Posterior vena cava (tissue), 2 donors: ENCODE measurements at regions not wholly inside any gene's neighbourhood (a gene's known extent, or its start where the extent isn't known, plus 50 kb on each side); places are given as distances from the start of the nearest gene placed in this dataset.

Experiments used
- DNase-seq: peaks from one replicate; pipeline ENCODE4 v3.0.0-alpha.2; 2020; ENCODE audit warnings: low spot score
- intact Hi-C, 2 donors: fragments of 100-400 bp; cut with DNase I; formaldehyde crosslinking; loops; one replicate each; pipeline versions ENCODE4 v1.14.1 to v1.14.2; 2022 to 2023
- donor health status: DM: yes; HTN: yes; CAD: no.
- donor health status: DM: yes; HTN: yes; CAD: no.

DNA sequence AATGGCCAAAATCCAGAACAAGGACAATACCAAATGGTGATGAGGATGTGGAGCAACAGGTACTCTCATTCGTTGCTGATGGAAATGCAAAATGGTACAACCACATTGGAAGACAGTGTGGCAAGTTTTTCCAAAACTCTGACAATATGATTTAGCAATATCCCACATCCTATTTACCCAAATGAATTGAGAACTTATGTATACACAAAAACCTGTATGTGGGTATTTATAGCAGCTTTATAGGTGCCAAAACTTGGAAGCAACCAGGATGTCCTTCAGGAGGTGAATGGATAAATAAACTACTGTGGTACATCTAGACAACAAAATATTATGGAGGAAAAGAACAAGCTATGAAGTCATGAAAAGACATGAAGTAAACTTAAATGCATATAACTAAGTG lies 156.5 kb downstream of the TFAP2A start:
- intact Hi-C loops = no loop called here
- DNase-seq = no peak

DNA sequence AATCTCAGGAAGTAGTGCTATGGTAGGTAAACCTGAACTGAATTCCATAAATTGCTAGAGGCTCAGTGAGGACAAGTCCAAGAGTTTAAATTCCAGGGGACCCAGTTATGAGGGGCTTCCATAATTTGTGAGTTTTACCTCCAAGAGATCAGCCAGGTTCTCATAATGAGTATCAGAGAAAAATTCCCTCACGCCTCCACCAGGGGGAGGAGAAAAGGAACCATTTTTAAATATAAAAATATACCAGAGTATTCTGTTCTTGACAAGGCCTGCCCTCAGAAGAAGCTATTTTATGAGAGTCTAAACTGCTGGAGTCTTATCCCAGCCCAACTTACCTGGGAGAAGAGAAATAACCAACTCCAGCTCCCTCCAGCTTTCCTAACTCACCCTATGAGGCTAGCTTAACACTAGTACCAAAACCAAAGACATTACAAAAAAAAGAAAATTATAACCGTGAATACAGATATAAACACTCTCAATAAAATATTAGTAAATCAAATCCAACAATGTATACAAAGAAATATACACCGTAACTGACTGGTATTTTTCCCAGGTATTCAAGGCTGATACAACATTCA lies 158.7 kb downstream of the TFAP2A start:
- intact Hi-C loops = no loop called here
- no peak for DNase-seq

- intact Hi-C loops = no loop called here
- DNase-seq = no peak
These were observed 164.1 kb downstream of the TFAP2A start for GRCh38 chr6:10250655-10251220.

DNA sequence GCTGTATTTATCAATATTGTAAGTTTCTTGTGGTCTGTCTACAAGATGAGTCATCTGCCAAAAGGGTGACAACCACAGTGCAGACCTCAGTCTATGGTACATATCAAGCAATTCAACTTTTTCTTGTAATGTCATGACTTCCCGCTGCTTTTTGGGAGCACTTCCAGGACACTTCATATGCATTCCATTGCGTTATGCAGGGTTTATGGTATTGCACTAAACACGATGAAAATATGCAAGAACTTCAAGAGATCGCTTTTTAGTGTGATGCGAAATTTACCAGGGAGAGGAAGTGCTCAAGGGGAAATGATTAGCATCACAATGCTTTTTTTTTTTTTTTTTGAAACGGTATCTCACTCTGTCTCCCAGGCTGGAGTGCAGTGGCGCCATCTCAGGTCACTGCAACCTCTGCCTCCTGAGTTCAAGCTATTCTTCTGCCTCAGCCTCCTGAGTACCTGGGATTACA lies 166.5 kb downstream of the TFAP2A start:
- intact Hi-C loops = no loop called here
- DNase-seq = no peak

- DNase-seq = no peak
- intact Hi-C loops = no loop called here
These were observed 177.4 kb downstream of the TFAP2A start for GRCh38 chr6:10237298-10238038.

- DNase-seq = no peak
- intact Hi-C loops = no loop called here
These were observed 179.5 kb downstream of the TFAP2A start for GRCh38 chr6:10235344-10235743.

DNA sequence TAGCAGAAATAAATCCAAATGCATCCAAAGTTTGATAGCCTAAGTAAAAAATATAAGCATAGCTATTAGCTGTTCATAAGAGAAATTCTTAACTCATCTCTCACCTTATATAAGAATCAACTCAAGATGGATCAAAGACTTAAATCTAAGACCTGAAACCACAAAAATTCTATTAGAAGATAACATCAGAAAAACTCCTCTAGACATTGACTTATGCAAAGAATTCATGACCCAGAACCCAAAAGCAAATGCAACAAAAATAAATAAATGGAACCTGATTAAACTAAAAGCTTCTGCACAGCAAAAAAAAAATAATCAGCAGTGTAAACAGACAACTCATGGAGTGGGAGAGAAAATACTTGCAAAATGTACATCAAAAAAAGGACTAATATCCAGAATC lies 184.3 kb downstream of the TFAP2A start:
- intact Hi-C loops = no loop called here
- no peak for DNase-seq

GRCh38 chr6:10223841-10224240 lies 191.0 kb downstream of the TFAP2A start:
- intact Hi-C loops = no loop called here
- DNase-seq = no peak

- intact Hi-C loops = no loop called here
- no peak for DNase-seq
These were observed 193.7 kb downstream of the TFAP2A start for GRCh38 chr6:10221178-10221577.

DNA sequence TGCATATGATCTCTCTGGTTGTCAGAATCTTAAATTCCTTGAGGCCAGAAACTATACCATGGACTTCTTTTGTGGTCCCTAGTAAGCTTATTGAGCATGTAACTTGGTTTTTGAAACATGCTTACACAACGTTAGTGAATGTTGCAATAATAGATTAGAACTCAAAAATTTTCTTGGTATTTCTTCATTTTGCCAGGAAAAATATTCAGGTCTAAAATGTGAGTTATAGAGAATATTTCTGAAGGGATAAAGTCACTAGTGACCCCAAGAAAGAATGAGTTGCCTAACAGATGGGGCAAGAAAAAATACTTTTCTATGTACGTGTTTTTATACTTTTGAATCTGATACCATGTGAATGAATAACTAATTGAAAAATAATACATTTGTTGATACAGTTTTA lies 195.4 kb downstream of the TFAP2A start:
- intact Hi-C loops = no loop called here
- no peak for DNase-seq

DNA sequence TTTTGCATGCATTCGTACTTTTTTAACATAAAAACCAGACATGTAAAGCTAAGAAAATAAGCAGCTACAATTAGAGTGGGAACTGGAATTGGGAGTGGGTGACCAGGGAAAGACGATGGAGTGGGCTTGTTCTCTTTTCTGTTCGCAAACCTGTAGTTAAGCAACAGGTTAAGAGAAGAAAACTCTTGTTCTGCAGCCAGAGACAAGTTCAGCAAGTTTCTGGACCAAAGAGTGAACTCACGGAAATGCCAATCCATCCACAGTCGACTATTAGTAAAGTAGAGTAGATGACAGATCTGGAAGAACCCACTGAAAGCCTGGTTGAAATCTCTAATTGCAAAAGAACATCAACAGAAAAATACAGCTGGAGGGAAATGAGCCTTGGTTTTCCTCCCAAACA lies 197.8 kb downstream of the TFAP2A start:
- intact Hi-C loops = no loop called here
- DNase-seq = no peak

- intact Hi-C loops = no loop called here
- DNase-seq = no peak
These were observed 199.4 kb downstream of the TFAP2A start for GRCh38 chr6:10215326-10216110.

GRCh38 chr6:10210052-10210451 lies 204.8 kb downstream of the TFAP2A start:
- intact Hi-C loops = no loop called here
- no peak for DNase-seq

DNA sequence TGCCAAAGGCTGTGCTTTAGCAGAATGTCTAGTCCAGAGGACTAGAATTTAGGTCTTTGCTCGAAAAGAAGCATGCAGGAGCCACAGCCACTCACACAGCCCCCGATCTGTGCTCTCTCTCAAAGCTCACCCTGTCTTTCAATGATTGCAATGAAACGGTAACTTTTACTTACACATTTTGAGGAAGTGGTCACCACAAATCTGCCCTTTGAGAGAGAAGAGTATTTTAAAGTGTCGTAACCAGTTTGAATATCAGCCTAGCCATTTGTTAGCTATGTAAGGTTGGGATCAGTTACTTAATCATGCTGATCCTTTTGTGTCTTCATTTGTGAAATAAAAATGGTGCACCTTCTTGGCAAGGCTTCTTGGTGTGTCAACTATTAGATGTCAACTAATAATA lies 209.0 kb downstream of the TFAP2A start:
- intact Hi-C loops = no loop called here
- DNase-seq = no peak

GRCh38 chr6:10205120-10205519 lies 209.8 kb downstream of the TFAP2A start:
- no peak for DNase-seq
- intact Hi-C loops = no loop called here

DNA sequence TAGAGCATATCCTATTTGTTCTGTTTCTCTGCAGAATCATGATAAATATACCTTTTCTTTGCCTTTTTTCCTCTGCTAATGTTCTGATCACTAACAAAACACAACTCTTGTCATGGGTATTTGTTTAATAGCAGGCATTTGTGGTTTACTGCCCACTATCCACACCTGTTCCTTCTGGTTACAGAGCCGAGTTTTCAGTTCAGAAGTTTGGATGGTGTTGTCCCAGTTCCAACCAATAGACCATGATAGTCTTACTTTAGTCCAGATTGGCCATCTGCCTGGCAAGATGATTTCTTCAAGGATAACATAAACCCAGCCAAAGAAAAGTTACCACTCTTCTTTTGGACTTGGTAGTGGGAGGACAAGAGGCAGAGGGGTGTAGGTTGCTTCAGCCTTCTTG lies 211.2 kb downstream of the TFAP2A start:
- intact Hi-C loops = no loop called here
- DNase-seq = no peak

- DNase-seq = no peak
- intact Hi-C loops = no loop called here
These were observed 212.3 kb downstream of the TFAP2A start for GRCh38 chr6:10202581-10202980.

GRCh38 chr6:10201606-10202510 lies 213.0 kb downstream of the TFAP2A start:
- intact Hi-C loops = no loop called here

DNA sequence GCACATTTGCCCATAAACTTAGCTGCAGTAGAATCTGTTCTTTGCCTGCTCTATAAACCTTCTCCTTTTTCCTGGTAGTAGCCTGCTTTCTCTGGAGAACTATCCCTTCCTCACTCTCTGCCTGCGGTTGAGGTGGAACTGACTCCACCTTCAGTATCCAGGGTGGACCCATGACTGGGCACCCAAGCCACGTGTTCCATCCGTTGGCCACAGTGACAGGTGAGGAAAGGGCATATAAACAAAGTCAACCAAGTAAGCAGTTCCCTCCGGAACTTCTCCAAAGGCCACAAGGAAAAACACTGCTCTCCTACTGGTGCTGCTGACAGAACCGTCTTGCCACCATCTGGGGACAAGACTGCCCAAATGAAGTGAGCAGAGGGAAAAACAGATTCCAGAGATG lies 218.8 kb downstream of the TFAP2A start:
- no peak for DNase-seq
- intact Hi-C loops = no loop called here

More at GRCh38 chr6:10201606-10202510, 213.0 kb downstream of the TFAP2A start:
- DNase-seq = no peak
